RWPE1 (cell line): ENCODE measurements at regions not wholly inside any gene's neighbourhood (a gene's known extent, or its start where the extent isn't known, plus 50 kb on each side); places are given as distances from the start of the nearest gene placed in this dataset.
"Not testable (repeated sequence)": the region's sequence is repeated elsewhere in the genome, so short reads cannot be mapped to it uniquely, and the experiment has no call there.

Experiments
- CTCF ChIA-PET: fragments of 350-600 bp; sonication (Branson Sonifier 250); formaldehyde crosslinking; extraction: SDS; loops from one replicate; lab custom pipeline; 2021; lab: Yijun Ruan, JAX
- POLR2A ChIA-PET: fragments of 400-600 bp; formaldehyde crosslinking; extraction: SDS; loops from one replicate; lab custom pipeline; 2020; ENCODE audit warnings: antibody characterized with exemption; ENCODE audit not compliant: low non-redundant PET; lab: Yijun Ruan, JAX
- DNase-seq: peaks from one replicate; pipeline ENCODE4 v3.0.0; 2012; ENCODE audit warnings: low spot score
- H3K27ac ChIP-seq: fragments of 450-650 bp; 2 replicates; pipeline ENCODE4 v1.5.1; 2017
- CTCF ChIP-seq: fragments of 450-650 bp; conservative IDR thresholded peaks from 2 replicates; pipeline ENCODE4 v1.5.1; 2017; ENCODE audit warnings: low read depth, mild to moderate bottlenecking

- no peak for DNase-seq
- ChIA-PET CTCF (no interaction called here), POLR2A (no interaction called here)
- H3K27ac ChIP-seq: no peak overlapping the region
- no peak for TF ChIP-seq CTCF
These were observed 180.9 kb upstream of the C14orf180 start for GRCh38 chr14:104398656-104399055.

- no peak for TF ChIP-seq CTCF
- ChIA-PET POLR2A (no interaction called here), CTCF (interaction anchor here (0.6 kb wide), 1 partner anchor 10 kb away, joined by 3 read pairs; no protein-coding TSS in a partner anchor)
- no peak overlapping the region for H3K27ac ChIP-seq
- no peak for DNase-seq
These were observed 180.0 kb upstream of the C14orf180 start for GRCh38 chr14:104399432-104400155.

GRCh38 chr14:104400355-104400754 is 179.2 kb upstream of the C14orf180 start:
- POLR2A ChIA-PET: no interaction called here
- DNase-seq: no peak
- no peak overlapping the region for H3K27ac ChIP-seq
- CTCF ChIA-PET: interaction anchor here (0.8 kb wide), 1 partner anchor 258 kb away, joined by 4 read pairs; no protein-coding TSS in a partner anchor
- TF ChIP-seq CTCF: no peak

- DNase-seq: no peak
- POLR2A ChIA-PET: no interaction called here
- H3K27ac ChIP-seq: no peak overlapping the region
- TF ChIP-seq CTCF: no peak
- CTCF ChIA-PET: no interaction called here
These were observed 177.8 kb upstream of the C14orf180 start for GRCh38 chr14:104401785-104402184.

GRCh38 chr14:104402303-104402702 is 177.3 kb upstream of the C14orf180 start:
- DNase-seq, H3K27ac ChIP-seq, CTCF ChIA-PET, POLR2A ChIA-PET: not testable (repeated sequence)

DNA sequence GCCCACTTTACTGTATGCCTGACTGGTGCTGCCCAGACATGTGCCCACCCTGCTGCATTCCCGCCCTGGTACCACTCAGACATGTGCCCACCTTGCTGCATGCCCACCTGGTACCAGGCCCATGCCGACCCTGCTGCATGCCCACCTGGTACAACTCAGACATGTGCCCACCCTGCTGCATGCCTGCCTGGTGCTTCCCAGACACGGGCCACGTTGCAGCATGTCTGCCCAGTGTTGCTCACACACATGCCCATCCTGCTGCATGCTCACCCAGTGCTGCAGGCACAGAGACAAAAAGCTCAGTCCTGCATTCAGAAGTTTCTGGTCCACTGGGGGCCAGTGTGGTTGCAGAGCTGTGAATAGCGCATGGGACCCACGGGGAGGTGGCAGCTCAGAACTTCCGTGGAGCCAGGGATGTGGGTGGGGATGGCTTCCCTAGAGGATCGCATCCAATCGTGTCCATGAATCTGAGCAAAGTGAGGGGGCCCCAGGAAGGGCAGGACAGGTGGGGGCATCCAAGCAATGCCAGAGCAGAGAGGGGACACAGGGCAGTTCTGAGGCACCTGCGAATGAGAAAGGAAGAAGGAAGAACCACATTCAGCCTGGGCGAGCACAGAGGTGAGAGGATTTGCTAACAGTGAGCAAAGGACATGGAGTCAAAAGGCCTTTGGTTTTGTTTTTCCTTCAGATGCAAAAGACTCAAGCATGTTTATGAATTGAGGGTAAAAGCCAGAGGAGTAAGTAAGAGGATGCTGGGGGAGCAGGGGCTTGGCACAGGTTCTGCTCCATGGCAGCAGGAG is 175.9 kb upstream of the C14orf180 start:
- DNase-seq: no peak
- no peak for TF ChIP-seq CTCF
- CTCF ChIA-PET: no interaction called here
- H3K27ac ChIP-seq: no peak overlapping the region
- POLR2A ChIA-PET: no interaction called here
